HepG2 (cell line): ENCODE measurements at regions not wholly inside any gene's neighbourhood (a gene's known extent, or its start where the extent isn't known, plus 50 kb on each side); places are given as distances from the start of the nearest gene placed in this dataset.
"Not testable (repeated sequence)": the region's sequence is repeated elsewhere in the genome, so short reads cannot be mapped to it uniquely, and the experiment has no call there.

Source experiments
- ATAC-seq: fragments of 200-7000 bp; cut with Tn5 transposase; 3 replicates; pipeline ENCODE4 v1.9.1; 2020; ENCODE audit warnings: mild to moderate bottlenecking, moderate library complexity
- BruUV-seq: library from RNA; stranded (reverse); fragments of 400-500 nt; replicated peaks from 2 replicates; lab custom pipeline; 2021; lab: Mats Ljungman, UMichigan
- CTCF ChIA-PET: fragments of 300-600 bp; formaldehyde crosslinking; extraction: SDS; loops from one replicate; lab custom pipeline; 2021; ENCODE audit warnings: low total read pairs, inconsistent platforms, low intra/inter-chr PET ratio; lab: Yijun Ruan, JAX
- POLR2A ChIA-PET: fragments of 350-600 bp; sonication (Branson Sonifier 250); formaldehyde crosslinking; loops from one replicate; lab custom pipeline; 2020; ENCODE audit warnings: antibody characterized with exemption, inconsistent platforms; lab: Yijun Ruan, JAX
- DNase-seq: peaks from one replicate; pipeline ENCODE4 v3.0.0-alpha.2; 2015; ENCODE audit warnings: low spot score
- FAIRE-seq: peaks from 3 replicates; lab custom pipeline; 2011; peaks lifted over from hg19 to GRCh38; lab: Jason Lieb, UNC
- H2AFZ ChIP-seq: one replicate; pipeline ENCODE4 v1.6.1; 2011; ENCODE audit warnings: low read length, inconsistent platforms
- H3K27ac ChIP-seq: fragments of 300-600 bp; 3 replicates; pipeline ENCODE4 v1.8.0; 2011; ENCODE audit warnings: mixed run types, mild to moderate bottlenecking, mixed read lengths, low read length, inconsistent platforms; ENCODE audit not compliant: insufficient read depth; ENCODE audit errors: extremely low read length
- H3K27me3 ChIP-seq, 2 experiments: fragments of 200-600 bp in 1 of 2; 2 replicates in 1 of 2; 3 replicates in 1 of 2; pipeline versions ENCODE4 v1.6.0 to v1.8.0; 2011; ENCODE audit warnings: low read length in 2 of 2, mild to moderate bottlenecking in 2 of 2, moderate library complexity in 2 of 2, inconsistent platforms in 1 of 2; ENCODE audit not compliant: insufficient read depth in 2 of 2, control insufficient read depth in 1 of 2
- H3K36me3 ChIP-seq, 2 experiments: fragments of 200-600 bp in 1 of 2; replicated peaks in 1 of 2; 2 replicates in 1 of 2; 3 replicates in 1 of 2; pipeline versions ENCODE4 v1.5.1 to v1.8.0; 2011; ENCODE audit warnings: low read length in 2 of 2, inconsistent platforms in 1 of 2; ENCODE audit not compliant: insufficient read depth in 2 of 2, control insufficient read depth in 1 of 2
- H3K4me1 ChIP-seq: 2 replicates; pipeline ENCODE4 v1.5.1; 2012; ENCODE audit warnings: low read length, inconsistent platforms; ENCODE audit not compliant: insufficient read depth
- H3K4me2 ChIP-seq: 2 replicates; pipeline ENCODE4 v1.6.0; 2011; ENCODE audit warnings: low read depth, low read length, inconsistent platforms
- H3K4me3 ChIP-seq, 3 experiments: fragments of 200-600 bp in 1 of 3; sonication (generic), shearing (Covaris generic) in 1 of 3; replicated peaks in 1 of 3; 2 replicates each; pipeline ENCODE4 v1.5.1; 2011 to 2016; ENCODE audit warnings: low read length in 3 of 3, inconsistent platforms in 2 of 3, low read depth in 2 of 3, mild to moderate bottlenecking in 2 of 3, control low read depth in 1 of 3, mixed read lengths in 1 of 3; ENCODE audit not compliant: insufficient read depth in 1 of 3
- H3K79me2 ChIP-seq: one replicate; pipeline ENCODE4 v1.6.1; 2011; ENCODE audit warnings: low read length, inconsistent platforms; ENCODE audit not compliant: insufficient read depth
- H3K9ac ChIP-seq: 2 replicates; pipeline ENCODE4 v1.6.0; 2011; ENCODE audit warnings: mild to moderate bottlenecking, low read depth, low read length, inconsistent platforms; ENCODE audit not compliant: insufficient read depth
- H3K9me3 ChIP-seq: 2 replicates; pipeline ENCODE4 v1.5.1; 2012; ENCODE audit warnings: mild to moderate bottlenecking, low read length
- H4K20me1 ChIP-seq: 2 replicates; pipeline ENCODE4 v1.6.0; 2011; ENCODE audit warnings: inconsistent platforms, mild to moderate bottlenecking, low read length, moderate library complexity; ENCODE audit not compliant: insufficient read depth
- AGO1 ChIP-seq: fragments of 200-400 bp; formaldehyde crosslinking; IDR thresholded peaks from 2 replicates; pipeline ENCODE4 v1.6.1; 2017; ENCODE audit warnings: mild to moderate bottlenecking, low read depth, low read length, moderate library complexity; ENCODE audit not compliant: poor library complexity, severe bottlenecking
- ATAD3A ChIP-seq: sonication (generic); formaldehyde crosslinking; IDR thresholded peaks from 2 replicates; pipeline ENCODE4 v1.4.0; 2020; ENCODE audit warnings: missing genetic modification reagents
- FOXK2 ChIP-seq: fragments of 450-650 bp; IDR thresholded peaks from 2 replicates; pipeline ENCODE4 v1.6.1; 2016
- HNRNPH1 ChIP-seq: fragments of 200-400 bp; formaldehyde crosslinking; optimal IDR thresholded peaks from 2 replicates; pipeline ENCODE3; 2017; ENCODE audit warnings: mild to moderate bottlenecking, low read depth, low read length
- HOXA3 ChIP-seq: sonication (generic); formaldehyde crosslinking; IDR thresholded peaks from 2 replicates; pipeline ENCODE4 v1.5.0; 2020; ENCODE audit warnings: missing genetic modification reagents
- MED13 ChIP-seq: sonication (generic); formaldehyde crosslinking; IDR thresholded peaks from 2 replicates; pipeline ENCODE4 v1.5.0; 2020; ENCODE audit warnings: missing genetic modification reagents
- MEIS2 ChIP-seq: sonication (generic); formaldehyde crosslinking; IDR thresholded peaks from 2 replicates; pipeline ENCODE4 v1.9.0; 2021; ENCODE audit warnings: mild to moderate bottlenecking, missing genetic modification reagents
- MTF1 ChIP-seq: sonication (generic); formaldehyde crosslinking; IDR thresholded peaks from 2 replicates; pipeline ENCODE4 v1.5.0; 2020; ENCODE audit warnings: missing genetic modification reagents
- NR1H2 ChIP-seq: sonication (generic); formaldehyde crosslinking; IDR thresholded peaks from 2 replicates; pipeline ENCODE4 v1.8.1; 2022; ENCODE audit warnings: low read depth, missing genetic modification reagents, borderline replicate concordance
- PTBP1 ChIP-seq: fragments of 200-400 bp; formaldehyde crosslinking; IDR thresholded peaks from 2 replicates; pipeline ENCODE4 v1.6.1; 2018; ENCODE audit warnings: low read length, low read depth; ENCODE audit not compliant: poor library complexity, severe bottlenecking
- SIX1 ChIP-seq: sonication (generic); formaldehyde crosslinking; IDR thresholded peaks from 2 replicates; pipeline ENCODE4 v1.4.0; 2020; ENCODE audit warnings: missing genetic modification reagents, borderline replicate concordance
- ZBTB8A ChIP-seq: sonication (generic); formaldehyde crosslinking; IDR thresholded peaks from 2 replicates; pipeline ENCODE4 v1.4.0; 2020; ENCODE audit warnings: mild to moderate bottlenecking, low read depth, missing genetic modification reagents, borderline replicate concordance
- ZNF292 ChIP-seq: sonication (generic); formaldehyde crosslinking; IDR thresholded peaks from 2 replicates; pipeline ENCODE4 v1.8.1; 2022; ENCODE audit warnings: mild to moderate bottlenecking, low read depth, missing genetic modification reagents, borderline replicate concordance
- ZNF605 ChIP-seq: sonication (generic); formaldehyde crosslinking; IDR thresholded peaks from 2 replicates; pipeline ENCODE4 v1.8.0; 2022; ENCODE audit warnings: mild to moderate bottlenecking, missing genetic modification reagents
- ZNF687 ChIP-seq: sonication (generic); formaldehyde crosslinking; IDR thresholded peaks from 2 replicates; pipeline ENCODE4 v1.5.1; 2020; ENCODE audit warnings: mild to moderate bottlenecking, missing genetic modification reagents, moderate library complexity
- ZZZ3 ChIP-seq: sonication (generic); formaldehyde crosslinking; IDR thresholded peaks from 2 replicates; pipeline ENCODE4 v1.4.0; 2020; ENCODE audit warnings: missing genetic modification reagents, mild to moderate bottlenecking, borderline replicate concordance
- WGBS: methylation state at CpG from one replicate; pipeline ENCODE4 v1.1.6; 2017; ENCODE audit warnings: low lambda C conversion rate; 5-methylcytosine and 5-hydroxymethylcytosine counted together
- in situ Hi-C: cut with HindIII; loops from 2 replicates; pipeline ENCODE4 v1.10.0; 2017; ENCODE audit warnings: low pct_unique_long_range_greater_than_20kb; ENCODE audit not compliant: extremely low pct_ligation_motif_present
- intact Hi-C: fragments of 100-400 bp; cut with micrococcal nuclease; formaldehyde crosslinking; loops from one replicate; pipeline ENCODE4 v1.10.0; 2022; ENCODE audit not compliant: unreplicated experiment

- CTCF ChIA-PET: no interaction called here
- no peak for FAIRE-seq
Measured at GRCh38 chr3:13740795-13741194, 139.1 kb downstream of the WNT7A start.

GRCh38 chr3:13733726-13734125 lies 146.1 kb downstream of the WNT7A start:
- DNase-seq, FAIRE-seq, H4K20me1 ChIP-seq, H3K79me2 ChIP-seq, POLR2A ChIA-PET, CTCF ChIA-PET, H3K36me3 ChIP-seq, H3K27ac ChIP-seq, in situ Hi-C loops, H3K4me3 ChIP-seq, H2AFZ ChIP-seq, H3K4me2 ChIP-seq, ATAC-seq, H3K4me1 ChIP-seq, intact Hi-C loops, H3K27me3 ChIP-seq, H3K9me3 ChIP-seq, H3K9ac ChIP-seq, BruUV-seq: not testable (repeated sequence)
- WGBS: 0% methylated on average over 1 of the region's 1 CpG

More at GRCh38 chr3:13740795-13741194, 139.1 kb downstream of the WNT7A start:
- DNase-seq: no peak
- Histone ChIP-seq H3K9ac (no peak overlapping the region), H3K79me2 (no peaks in the 10 kb centered on the region), H3K4me1 (no peaks in the 10 kb centered on the region), H3K27me3 (peaks cover 0 to 10% of the 10 kb centered on the region in 2 experiments; a peak in 2 of 5 replicates), H4K20me1 (no peaks in the 10 kb centered on the region), H3K9me3 (no peaks in the 10 kb centered on the region), H3K27ac (no peak overlapping the region), H3K4me2 (no peak overlapping the region), H2AFZ (no peak overlapping the region), H3K4me3 (no peak overlapping the region), H3K36me3 (no peaks in the 10 kb centered on the region)
- intact Hi-C loops (no loop called here), in situ Hi-C loops (no loop called here)
- no TSS peak for BruUV-seq
- POLR2A ChIA-PET: no interaction called here
- TF ChIP-seq PTBP1: no peak
- TF ChIP-seq ATAD3A (CRISPR knock-in tag): no peak
- TF ChIP-seq ZNF292 (CRISPR knock-in tag): no peak
- TF ChIP-seq MTF1 (CRISPR knock-in tag): no peak
- no peak for TF ChIP-seq NR1H2 (CRISPR knock-in tag)
- TF ChIP-seq ZNF687 (CRISPR knock-in tag): no peak
- TF ChIP-seq ZNF605 (CRISPR knock-in tag): no peak
- TF ChIP-seq ZZZ3 (CRISPR knock-in tag): no peak
- TF ChIP-seq MEIS2 (CRISPR knock-in tag): no peak
- no peak for TF ChIP-seq FOXK2
- no peak for TF ChIP-seq SIX1 (CRISPR knock-in tag)
- no peak for TF ChIP-seq HOXA3 (CRISPR knock-in tag)
- TF ChIP-seq ZBTB8A (CRISPR knock-in tag): no peak
- no peak for TF ChIP-seq MED13 (CRISPR knock-in tag)
- TF ChIP-seq HNRNPH1: no peak
- TF ChIP-seq AGO1: no peak
- no peak for ATAC-seq
- 21% methylated on average over 4 of the region's 4 CpGs for WGBS
